Astrocyte of the cerebellum (primary cell): ENCODE measurements at regions not wholly inside any gene's neighbourhood (a gene's known extent, or its start where the extent isn't known, plus 50 kb on each side); places are given as distances from the start of the nearest gene placed in this dataset.

Experiments used
- DNase-seq: peaks from one replicate; pipeline ENCODE4 v3.0.0-alpha.2; 2011; ENCODE audit warnings: low read depth
- H3K4me3 ChIP-seq: 2 replicates; pipeline ENCODE4 v1.5.1; 2011; ENCODE audit warnings: mild to moderate bottlenecking, low read depth, low read length, moderate library complexity
- in situ Hi-C: cut with HindIII; loops from 2 replicates; pipeline ENCODE4 v1.10.0; 2017; ENCODE audit warnings: low sequenced_read_pairs
- TF ChIP-seq, protein P1 (sequence below): IDR thresholded peaks from 2 replicates; pipeline ENCODE4 v1.5.1; 2012; ENCODE audit warnings: low read length, low read depth, moderate library complexity, mild to moderate bottlenecking; ENCODE audit errors: missing control alignments

DNA sequence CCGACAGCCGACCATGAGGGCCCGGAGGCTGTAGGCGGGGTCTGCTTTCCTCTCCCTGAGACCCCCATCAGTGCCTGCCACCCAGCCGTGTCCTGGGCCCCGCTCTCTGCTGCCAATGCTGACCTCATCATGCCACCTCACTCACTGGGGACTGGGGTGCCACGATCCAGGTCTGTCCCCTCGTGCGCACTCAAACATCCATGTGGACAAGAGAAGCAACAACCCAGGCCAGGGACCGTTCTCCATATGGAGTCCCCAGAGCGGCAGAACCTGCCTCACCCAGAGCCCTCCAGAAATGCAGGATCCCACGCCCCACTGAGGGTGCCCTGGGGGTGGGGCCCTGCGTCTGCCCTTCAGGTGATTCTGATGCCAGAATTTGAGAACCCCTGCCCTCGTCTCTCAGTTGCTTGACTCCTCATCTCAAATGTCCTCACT lies 210.0 kb upstream of the PPP2R2D start:
- TF ChIP-seq, protein P1, sequence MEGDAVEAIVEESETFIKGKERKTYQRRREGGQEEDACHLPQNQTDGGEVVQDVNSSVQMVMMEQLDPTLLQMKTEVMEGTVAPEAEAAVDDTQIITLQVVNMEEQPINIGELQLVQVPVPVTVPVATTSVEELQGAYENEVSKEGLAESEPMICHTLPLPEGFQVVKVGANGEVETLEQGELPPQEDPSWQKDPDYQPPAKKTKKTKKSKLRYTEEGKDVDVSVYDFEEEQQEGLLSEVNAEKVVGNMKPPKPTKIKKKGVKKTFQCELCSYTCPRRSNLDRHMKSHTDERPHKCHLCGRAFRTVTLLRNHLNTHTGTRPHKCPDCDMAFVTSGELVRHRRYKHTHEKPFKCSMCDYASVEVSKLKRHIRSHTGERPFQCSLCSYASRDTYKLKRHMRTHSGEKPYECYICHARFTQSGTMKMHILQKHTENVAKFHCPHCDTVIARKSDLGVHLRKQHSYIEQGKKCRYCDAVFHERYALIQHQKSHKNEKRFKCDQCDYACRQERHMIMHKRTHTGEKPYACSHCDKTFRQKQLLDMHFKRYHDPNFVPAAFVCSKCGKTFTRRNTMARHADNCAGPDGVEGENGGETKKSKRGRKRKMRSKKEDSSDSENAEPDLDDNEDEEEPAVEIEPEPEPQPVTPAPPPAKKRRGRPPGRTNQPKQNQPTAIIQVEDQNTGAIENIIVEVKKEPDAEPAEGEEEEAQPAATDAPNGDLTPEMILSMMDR, result no peak
- in situ Hi-C loops, result no loop called here
- H3K4me3 ChIP-seq, result no peak overlapping the region
- no peak for DNase-seq

DNA sequence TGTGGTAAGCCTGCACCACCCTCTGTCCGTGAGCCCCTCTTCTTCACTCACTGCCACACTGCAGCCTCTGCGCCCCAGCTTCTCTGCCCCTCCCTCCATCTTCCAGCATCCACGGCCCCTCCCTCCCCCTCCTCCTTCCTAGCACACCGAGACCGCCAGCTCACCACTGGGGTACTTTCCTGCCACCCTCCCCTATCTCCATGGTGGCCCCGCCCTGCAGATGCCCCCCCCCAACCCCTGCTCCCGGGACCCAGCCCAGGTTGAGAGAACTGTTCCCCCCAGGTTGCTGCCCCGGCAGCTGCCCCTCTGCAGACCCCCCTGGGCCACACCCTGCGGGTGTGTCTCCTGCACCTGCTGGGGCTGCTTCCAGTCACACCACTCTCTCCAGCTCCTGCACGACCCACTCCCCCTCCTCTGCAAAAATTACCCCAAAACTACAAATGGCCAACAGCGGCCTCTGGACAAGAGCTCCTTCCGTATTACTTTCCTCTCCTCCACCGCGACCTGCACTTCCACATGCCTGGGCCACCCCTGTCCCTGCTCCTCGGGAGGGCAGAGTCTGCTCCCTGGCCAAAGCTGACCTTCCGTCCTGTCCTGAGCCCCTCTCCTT lies 209.2 kb upstream of the PPP2R2D start:
- H3K4me3 ChIP-seq, result no peak overlapping the region
- DNase-seq, result no peak
- TF ChIP-seq, protein P1, result no peak
- in situ Hi-C loops, result no loop called here

DNA sequence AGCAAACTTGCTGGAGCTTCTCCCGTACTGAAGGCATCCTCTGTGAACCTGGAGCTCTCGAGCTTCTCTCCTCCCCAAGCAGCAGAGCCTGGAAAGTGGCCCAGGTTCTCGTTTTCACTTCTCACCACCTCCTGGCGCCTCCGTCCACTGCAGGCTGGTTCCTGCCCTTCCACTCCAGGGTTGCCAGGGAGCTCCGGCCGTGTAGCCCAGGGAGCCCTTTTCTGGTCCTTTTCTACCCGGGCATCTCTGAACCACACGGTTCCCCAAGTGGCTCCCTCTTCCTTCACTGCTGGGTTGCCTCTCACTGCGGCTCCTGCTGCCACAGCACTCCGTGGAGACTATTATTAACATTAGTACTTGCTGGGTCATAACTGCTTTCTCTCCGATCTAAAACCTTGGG lies 208.6 kb upstream of the PPP2R2D start:
- no peak for DNase-seq
- in situ Hi-C loops, result no loop called here
- TF ChIP-seq, protein P1, result no peak
- H3K4me3 ChIP-seq, result no peak overlapping the region

DNA sequence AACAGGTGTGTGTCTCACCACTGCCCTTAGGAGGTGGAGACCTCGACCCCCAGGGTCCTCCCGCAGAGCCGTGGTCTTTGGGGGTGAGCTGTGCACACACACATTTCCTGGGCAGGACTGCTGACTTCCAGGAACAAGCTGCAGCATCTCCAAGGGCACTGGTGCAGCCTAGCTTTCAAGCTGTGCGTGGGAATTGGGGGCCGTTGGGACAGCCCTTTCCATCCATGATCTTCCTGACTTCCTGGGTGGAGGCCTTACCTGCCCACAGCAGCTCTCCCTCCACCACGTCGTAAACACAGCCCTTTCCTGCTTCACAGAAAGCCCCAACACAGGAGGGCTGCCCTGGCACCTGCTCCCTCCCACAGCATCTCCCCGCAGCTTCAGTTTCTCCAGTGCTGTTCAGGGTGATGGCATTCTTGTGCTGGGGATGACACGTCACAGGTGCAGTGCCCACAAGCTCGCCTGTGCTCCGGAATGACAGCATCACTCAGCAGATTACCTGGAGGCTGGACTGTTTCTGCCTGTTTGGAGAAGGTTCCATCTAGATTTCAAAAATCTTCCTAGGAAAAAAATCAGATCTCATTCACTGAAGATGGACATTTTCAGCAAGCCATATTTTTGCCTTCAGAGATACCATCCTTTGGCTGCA lies 208.0 kb upstream of the PPP2R2D start:
- no peak overlapping the region for H3K4me3 ChIP-seq
- TF ChIP-seq, protein P1, result no peak
- DNase-seq, result no peak
- in situ Hi-C loops, result no loop called here

DNA sequence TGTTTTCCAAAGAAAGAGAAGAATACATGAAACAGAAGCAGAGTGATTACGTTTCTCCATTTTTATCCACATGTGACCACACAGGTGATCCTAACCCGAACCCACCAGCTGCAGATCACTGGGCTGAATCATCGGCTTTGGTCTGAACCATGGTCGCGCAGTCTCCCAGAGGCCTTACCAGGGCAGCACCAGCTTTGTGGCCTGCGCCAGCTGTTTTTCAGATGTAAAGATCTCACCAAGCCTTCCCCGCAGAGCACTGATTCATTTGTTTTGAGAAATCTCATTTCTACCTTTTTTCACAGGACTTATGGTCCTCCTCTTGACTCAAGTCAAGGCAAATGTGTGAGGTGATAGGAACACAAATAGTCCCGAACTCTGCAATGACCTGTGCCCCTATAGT lies 207.0 kb upstream of the PPP2R2D start:
- TF ChIP-seq, protein P1, result no peak
- H3K4me3 ChIP-seq, result no peak overlapping the region
- in situ Hi-C loops, result no loop called here
- no peak for DNase-seq

DNA sequence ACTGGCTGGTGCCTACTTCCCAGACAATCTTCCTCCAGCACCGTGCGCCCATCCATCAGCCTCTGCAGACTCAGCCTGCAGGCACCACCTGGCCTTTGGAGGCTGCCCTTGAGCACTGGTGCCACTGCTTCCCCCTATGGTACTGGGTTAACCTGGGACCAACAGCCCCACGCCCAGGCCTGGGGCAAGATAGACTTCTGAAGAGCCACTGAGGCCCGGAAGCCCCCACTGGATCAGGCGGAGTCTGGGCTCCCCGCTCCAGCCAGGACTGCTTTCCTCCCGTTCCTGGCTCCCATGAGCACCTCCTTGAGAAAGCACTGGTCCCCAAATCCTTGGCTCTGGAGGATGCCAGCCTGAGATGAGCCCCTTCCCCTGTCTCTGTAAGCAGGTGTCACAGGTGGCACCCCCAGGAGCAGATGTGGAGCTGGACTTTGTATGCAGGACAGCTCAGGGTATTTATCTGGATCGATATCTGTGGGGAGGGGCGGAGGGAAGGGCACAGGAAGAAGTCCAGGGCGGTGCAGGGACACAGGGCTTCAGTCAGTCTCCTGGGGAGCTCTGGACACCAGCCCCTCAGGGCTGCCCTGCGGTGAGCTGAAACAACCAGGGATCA lies 206.5 kb upstream of the PPP2R2D start:
- no peak overlapping the region for H3K4me3 ChIP-seq
- DNase-seq, result no peak
- in situ Hi-C loops, result no loop called here
- TF ChIP-seq, protein P1, result no peak
